ENCODE measurements at regions not wholly inside any gene's neighbourhood (a gene's known extent, or its start where the extent isn't known, plus 50 kb on each side); places are given as distances from the start of the nearest gene placed in this dataset.
A peak's percentile ranks its signal among the peaks of the same experiment; 100 is the strongest.
"Not testable (repeated sequence)": the region's sequence is repeated elsewhere in the genome, so short reads cannot be mapped to it uniquely, and the experiment has no call there.

DNA sequence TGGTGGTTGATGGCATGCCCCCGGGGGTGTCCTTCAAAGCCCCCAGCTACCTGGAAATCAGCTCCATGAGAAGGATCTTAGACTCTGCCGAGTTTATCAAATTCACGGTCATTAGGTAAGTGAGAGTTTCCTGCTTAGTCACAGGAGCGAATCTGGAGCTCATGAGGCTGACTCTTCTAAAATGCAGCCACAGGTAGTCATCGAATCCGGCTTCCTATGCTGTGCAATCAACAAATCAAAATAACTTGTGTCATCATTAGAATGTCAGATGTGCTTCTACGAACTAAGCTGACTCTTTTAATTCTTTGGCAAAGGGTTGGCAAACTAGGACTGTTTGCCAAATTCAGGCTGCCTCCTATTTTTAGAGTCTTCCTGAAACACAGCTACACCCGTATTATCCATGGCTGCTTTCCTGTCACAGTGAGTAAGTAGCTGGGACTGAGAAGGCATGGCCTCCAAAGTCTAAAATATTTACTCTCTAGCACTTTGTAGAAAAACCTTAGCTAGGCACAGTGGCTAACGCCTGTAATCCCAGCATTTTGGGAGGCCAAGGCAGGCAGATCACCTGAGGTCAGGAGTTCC lies 108.0 kb downstream of the NSUN5 start:
- not testable (repeated sequence) for H3K36me3 Mint-ChIP-seq (ENCODE audit: low read depth); H3K9me3 Mint-ChIP-seq; H3K27ac Mint-ChIP-seq; H3K4me1 Mint-ChIP-seq (ENCODE audit: low read depth); DNase-seq; H3K4me3 Mint-ChIP-seq; H3K27me3 Mint-ChIP-seq

DNA sequence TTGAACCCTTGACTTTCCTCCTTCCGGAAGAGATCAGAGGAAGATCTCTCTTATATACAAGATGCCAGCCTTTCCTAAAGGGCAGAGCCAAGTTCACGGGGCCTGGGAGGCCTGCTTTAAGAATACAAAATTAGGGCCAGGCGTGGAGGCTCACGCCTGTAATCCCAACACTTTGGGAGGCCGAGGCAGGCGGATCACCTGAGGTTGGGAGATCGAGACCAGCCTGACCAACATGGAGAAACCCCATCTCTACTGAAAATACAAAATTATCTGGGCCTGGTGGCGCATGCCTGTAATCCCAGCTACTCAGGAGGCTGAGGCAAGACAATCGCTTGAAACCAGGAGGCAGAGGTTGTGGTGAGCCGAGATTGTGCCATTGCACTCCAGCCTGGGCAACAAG lies 108.2 kb upstream of the SPDYE9 start:
- H3K27ac Mint-ChIP-seq, DNase-seq: not testable (repeated sequence)

DNA sequence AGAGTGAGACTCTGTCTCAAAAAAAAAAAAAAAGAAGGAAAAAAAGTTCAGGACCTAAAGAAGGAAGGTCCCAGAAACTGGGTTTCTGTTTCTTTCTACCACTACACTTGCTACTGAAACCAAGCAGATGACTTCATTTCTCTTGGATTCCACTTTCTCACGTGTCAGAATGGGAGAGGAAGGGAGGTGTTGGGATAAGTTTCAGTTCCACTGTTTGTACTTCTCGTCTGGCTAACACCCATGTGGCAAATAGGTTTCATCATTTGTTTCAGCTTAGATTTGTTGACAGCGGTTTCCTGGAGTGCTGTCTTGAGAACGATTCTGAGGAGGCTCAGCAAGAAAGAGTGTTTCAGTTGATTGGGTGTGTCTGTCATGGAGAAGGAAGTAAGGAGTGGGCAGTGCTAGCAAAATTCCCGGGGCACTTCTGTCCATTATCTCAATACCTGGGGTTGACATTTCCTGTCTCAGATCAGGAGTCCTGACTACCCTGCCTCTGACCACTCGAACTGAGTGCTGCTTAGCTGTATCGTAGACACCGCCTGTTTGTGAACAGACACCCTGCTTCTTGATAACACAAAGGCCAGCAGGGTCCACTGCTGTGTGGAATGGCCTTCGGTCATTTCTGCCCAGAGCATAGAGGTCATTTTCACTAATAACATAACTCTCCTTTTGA lies 104.8 kb upstream of the SPDYE9 start:
- not testable (repeated sequence) for DNase-seq; H3K27ac Mint-ChIP-seq; H3K27me3 Mint-ChIP-seq; H3K36me3 Mint-ChIP-seq (ENCODE audit: low read depth); H3K4me1 Mint-ChIP-seq (ENCODE audit: low read depth); H3K9me3 Mint-ChIP-seq; H3K4me3 Mint-ChIP-seq

More for the DNA sequence above, 108.2 kb upstream of the SPDYE9 start:
- not testable (repeated sequence) for H3K9me3 Mint-ChIP-seq; H3K27me3 Mint-ChIP-seq; H3K36me3 Mint-ChIP-seq (ENCODE audit: low read depth); H3K4me3 Mint-ChIP-seq; H3K4me1 Mint-ChIP-seq (ENCODE audit: low read depth)

DNA sequence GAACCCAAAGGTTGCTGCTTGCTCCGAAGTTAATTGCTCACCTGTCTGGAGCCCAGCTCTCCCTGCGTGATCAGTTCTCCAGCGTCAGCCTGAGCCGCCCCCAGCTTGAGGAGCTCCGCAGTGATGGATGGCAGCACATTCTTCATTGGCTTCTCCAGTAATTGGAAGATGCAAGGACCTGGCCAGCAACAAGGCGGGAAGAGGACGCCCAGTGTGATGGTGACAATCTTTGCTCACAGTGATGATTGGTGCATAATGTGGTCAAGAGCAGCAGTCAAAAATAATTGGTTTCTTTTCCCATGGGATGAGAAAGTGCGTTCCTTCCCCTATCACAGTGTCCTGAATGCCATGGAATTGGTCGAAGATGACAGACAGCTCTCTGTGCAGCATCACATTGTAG lies 102.4 kb upstream of the SPDYE9 start:
- H3K4me3 Mint-ChIP-seq; DNase-seq; H3K36me3 Mint-ChIP-seq (ENCODE audit: low read depth); H3K27me3 Mint-ChIP-seq; H3K27ac Mint-ChIP-seq; H3K9me3 Mint-ChIP-seq; H3K4me1 Mint-ChIP-seq (ENCODE audit: low read depth): not testable (repeated sequence)

DNA sequence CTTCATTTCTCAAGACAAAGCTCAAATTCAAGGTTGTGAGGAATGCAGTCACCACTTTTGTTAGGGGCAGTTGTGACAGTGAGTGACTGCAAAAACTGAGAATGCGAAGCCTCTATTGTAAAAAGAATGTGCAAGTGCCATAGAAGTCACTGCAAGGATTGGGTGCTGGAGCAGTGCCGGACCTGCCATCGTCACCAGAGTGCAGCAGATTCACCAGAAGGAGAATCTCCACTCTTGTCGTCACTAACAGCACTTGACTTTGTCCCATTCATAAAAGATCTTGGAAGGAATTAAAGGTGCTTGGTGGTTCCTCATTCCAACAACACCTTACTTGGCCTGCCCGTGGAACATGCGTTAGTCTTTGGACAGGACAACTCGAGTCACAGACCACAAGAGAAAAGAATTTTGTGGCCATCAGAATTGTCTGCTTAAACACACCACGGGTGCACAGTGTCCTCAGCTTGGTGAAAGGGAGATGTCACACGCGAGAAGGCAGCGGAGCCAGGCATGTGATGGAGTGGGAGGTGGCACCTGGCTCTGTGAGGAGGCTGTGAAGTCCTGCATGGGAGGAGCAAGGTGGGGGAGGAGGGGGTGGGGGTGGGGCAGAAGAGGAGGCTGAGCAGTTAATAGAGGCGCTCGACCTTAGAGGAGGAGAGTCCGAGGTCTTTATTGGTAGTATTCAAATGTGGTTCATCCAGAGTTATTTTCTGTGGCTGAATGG lies 100.9 kb upstream of the SPDYE9 start:
- not testable (repeated sequence) for H3K27ac Mint-ChIP-seq; DNase-seq; H3K4me1 Mint-ChIP-seq (ENCODE audit: low read depth); H3K27me3 Mint-ChIP-seq; H3K4me3 Mint-ChIP-seq; H3K9me3 Mint-ChIP-seq; H3K36me3 Mint-ChIP-seq (ENCODE audit: low read depth)

DNA sequence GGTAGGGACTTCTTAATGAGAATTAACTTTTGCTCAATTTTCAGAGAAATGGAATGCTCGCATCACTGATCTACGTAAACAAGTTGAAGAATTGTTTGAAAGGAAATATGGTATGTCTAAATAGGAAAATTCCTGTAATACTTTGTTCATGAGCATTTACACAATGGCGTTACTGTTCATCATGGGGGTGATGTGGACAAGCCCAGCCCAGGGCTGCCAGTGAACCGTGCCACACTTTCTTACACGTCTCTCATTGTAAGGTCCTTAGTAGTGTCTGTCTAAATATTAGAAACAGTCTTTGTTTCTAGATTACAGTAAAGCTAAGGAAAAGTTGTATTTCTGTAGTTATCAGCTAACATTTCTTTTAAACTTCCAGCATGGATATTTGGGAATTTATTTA lies 91.0 kb upstream of the SPDYE9 start:
- not testable (repeated sequence) for DNase-seq; H3K36me3 Mint-ChIP-seq (ENCODE audit: low read depth); H3K27ac Mint-ChIP-seq; H3K27me3 Mint-ChIP-seq; H3K4me3 Mint-ChIP-seq; H3K4me1 Mint-ChIP-seq (ENCODE audit: low read depth); H3K9me3 Mint-ChIP-seq

DNA sequence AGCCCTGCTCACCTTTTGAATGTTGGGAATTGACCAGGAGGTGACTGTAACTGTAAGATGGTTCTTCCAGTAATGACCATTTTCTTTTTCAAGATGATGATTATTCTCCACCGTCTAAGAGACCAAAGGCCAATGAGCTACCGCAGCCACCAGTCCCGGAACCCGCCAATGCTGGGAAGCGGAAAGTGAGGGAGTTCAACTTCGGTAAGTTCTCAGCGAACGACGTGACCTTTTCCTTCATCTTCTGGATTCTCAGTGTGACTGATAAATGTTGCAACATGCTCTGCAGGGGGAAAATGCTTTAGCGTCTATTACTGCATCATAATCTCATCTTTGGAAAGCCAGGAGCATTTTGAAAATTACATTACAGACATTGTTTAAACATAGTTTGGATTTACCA lies 89.5 kb upstream of the SPDYE9 start:
- not testable (repeated sequence) for H3K9me3 Mint-ChIP-seq; H3K36me3 Mint-ChIP-seq (ENCODE audit: low read depth); H3K4me3 Mint-ChIP-seq; DNase-seq; H3K4me1 Mint-ChIP-seq (ENCODE audit: low read depth); H3K27me3 Mint-ChIP-seq; H3K27ac Mint-ChIP-seq

DNA sequence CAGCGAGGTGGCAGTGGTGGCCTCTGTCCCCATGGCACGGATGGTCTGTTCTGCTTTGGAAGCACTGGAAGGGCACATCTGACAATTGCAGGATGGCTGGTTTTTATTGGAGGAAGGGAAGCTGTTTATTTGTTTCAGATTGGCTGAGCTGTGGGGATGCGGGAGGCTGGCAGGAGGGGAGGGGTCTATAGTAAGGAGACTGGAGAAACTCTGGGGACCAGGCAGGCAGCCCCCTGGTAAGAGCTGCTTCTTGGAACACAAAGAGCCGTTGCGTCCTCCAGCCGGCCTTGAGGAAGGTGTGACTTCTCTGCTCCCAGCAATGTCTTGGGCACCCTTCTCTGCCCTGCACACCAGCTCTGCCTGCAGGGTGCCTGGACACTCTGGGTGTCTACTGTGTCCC lies 85.1 kb upstream of the SPDYE9 start:
- H3K27me3 Mint-ChIP-seq; H3K9me3 Mint-ChIP-seq; DNase-seq; H3K4me1 Mint-ChIP-seq (ENCODE audit: low read depth); H3K27ac Mint-ChIP-seq; H3K4me3 Mint-ChIP-seq; H3K36me3 Mint-ChIP-seq (ENCODE audit: low read depth): not testable (repeated sequence)

DNA sequence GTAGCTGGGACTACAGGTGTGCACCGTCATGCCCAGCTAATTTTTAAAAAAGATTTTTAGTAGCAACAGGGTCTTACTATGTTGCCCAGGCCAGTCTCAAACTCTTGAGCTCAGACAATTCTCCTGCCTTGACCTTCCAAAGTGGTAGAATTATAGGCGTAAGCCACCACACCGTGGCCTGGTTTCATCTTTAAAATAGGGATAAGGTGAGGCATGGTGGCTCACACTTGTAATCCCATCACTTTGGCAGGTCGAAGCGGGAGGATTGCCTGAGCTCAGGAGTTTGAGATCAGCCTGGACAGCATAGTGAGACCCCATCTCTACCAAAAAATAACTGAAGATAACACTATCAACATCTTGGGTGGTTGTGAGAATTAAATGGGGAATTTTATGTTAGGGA lies 84.6 kb upstream of the SPDYE9 start:
- H3K27me3 Mint-ChIP-seq; H3K9me3 Mint-ChIP-seq; DNase-seq; H3K36me3 Mint-ChIP-seq (ENCODE audit: low read depth); H3K27ac Mint-ChIP-seq; H3K4me1 Mint-ChIP-seq (ENCODE audit: low read depth); H3K4me3 Mint-ChIP-seq: not testable (repeated sequence)

DNA sequence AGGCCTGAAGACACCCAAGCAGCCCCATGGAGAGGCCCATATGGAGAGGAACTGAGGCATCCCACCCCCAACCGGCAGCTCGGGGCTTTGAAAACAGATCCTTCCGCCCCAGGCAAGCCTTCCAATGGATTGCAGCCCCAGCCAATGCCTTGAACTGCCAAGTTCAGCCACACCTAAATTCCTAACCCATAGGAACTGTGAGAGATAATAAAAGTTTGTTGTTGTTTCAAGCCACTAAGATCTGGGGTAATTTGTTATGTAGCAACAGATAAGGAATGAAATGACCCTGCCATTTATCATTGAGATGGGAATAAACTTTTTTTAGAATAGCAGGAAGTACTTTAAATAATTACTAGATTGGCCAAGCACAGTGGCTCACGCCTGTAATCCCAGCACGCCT lies 80.3 kb upstream of the SPDYE9 start:
- H3K27me3 Mint-ChIP-seq; H3K4me1 Mint-ChIP-seq (ENCODE audit: low read depth); H3K9me3 Mint-ChIP-seq; H3K27ac Mint-ChIP-seq; DNase-seq; H3K4me3 Mint-ChIP-seq; H3K36me3 Mint-ChIP-seq (ENCODE audit: low read depth): not testable (repeated sequence)

DNA sequence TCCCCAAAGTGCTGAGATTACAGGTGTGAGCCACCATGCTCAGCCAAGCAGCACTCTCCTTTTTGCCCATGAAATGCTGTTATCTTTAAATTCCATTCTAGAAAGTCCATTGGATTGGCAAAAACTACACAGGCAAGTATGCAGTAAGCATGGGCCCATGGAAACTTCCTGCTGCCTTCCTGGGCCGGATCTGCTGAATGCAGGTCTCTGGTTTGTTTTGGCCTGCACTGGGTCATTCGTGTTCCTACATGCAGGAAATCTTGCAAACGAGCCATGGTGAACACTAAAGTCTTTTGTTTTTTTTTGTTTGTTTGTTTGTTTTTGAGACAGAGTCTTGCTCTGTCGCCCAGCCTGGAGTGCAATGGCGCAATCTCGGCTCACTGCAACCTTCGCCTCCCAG lies 76.8 kb upstream of the SPDYE9 start:
- H3K36me3 Mint-ChIP-seq (ENCODE audit: low read depth); H3K4me1 Mint-ChIP-seq (ENCODE audit: low read depth); H3K4me3 Mint-ChIP-seq; H3K27me3 Mint-ChIP-seq; H3K27ac Mint-ChIP-seq; H3K9me3 Mint-ChIP-seq; DNase-seq: not testable (repeated sequence)

DNA sequence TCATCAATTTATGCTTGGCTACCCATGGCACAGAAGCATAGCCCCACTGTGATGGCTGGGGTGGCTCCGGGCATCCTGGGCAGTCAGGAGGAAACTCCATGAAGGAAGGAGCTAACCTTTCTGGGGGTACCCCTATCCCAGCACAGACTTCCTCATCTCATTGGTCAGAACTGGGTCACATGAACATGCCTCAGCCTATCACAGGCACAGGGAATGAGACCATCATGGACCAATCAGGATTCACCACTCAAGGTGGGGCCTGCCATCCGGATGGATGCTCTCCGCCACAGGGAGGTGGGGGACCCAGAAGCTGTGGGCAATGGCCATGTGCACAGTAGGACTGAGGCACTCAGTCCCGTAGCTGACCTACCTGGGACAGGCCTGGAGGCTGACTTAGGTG lies 75.9 kb upstream of the SPDYE9 start:
- not testable (repeated sequence) for H3K4me1 Mint-ChIP-seq (ENCODE audit: low read depth); DNase-seq; H3K9me3 Mint-ChIP-seq; H3K27ac Mint-ChIP-seq; H3K27me3 Mint-ChIP-seq; H3K4me3 Mint-ChIP-seq; H3K36me3 Mint-ChIP-seq (ENCODE audit: low read depth)

DNA sequence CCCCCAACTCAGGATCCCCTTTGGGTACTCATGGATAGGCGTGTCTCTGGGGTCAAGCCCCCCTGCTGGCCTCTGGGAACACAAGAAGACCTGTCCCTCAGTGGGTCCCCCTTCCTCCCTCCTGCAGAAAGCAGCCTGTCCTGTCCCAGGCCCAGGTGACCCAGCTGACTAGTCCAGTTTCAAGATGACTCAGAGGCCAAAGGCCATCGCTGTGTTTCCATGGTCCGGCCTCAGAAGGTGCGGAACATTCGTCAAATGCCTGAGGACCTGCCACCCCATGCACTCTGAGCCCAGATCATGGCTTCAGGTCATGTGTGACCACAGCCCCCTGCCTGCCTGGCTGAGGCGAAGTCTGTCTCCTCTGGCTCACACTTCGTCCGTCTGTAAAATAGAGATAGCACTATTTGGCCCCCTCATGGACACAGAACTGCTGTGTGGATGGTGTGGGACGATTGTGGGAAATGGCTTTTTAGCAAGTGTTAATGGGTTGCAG lies 71.4 kb upstream of the SPDYE9 start:
- DNase-seq; H3K27me3 Mint-ChIP-seq; H3K9me3 Mint-ChIP-seq; H3K36me3 Mint-ChIP-seq (ENCODE audit: low read depth); H3K4me3 Mint-ChIP-seq; H3K4me1 Mint-ChIP-seq (ENCODE audit: low read depth); H3K27ac Mint-ChIP-seq: not testable (repeated sequence)

DNA sequence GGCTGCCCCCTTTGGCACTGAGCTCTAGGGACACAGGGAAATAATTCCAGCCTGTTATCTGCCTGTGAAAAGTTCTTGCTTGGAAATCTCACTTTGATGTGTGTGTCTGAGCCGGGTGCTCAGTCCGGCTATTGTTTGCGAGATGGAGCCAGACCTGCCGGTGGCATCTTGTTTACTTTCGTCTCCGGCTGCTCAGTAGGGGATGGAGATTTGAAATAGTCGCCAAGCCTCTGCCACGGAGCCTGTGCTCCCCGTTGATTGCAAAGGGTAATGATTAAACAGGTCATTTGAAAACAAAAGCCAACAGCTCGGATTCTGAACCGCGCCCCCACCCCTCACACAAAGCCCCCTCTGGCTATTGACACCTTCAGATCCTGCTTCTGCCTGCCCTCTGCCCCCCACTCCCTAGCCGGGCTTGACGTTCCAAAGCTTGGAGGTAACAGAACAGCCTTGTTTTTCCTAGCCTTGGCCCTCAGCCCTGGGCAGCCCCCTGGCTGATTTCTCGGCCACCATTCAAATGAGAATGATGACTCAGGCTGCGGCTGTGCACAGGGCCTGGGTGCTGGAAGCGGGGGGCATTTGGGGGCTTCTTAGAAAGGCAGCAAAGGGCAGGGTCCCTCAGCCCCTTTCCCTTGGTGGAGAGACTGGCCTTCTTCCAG lies 70.8 kb upstream of the SPDYE9 start:
- H3K36me3 Mint-ChIP-seq (ENCODE audit: low read depth); H3K4me1 Mint-ChIP-seq (ENCODE audit: low read depth); H3K4me3 Mint-ChIP-seq; DNase-seq; H3K9me3 Mint-ChIP-seq; H3K27ac Mint-ChIP-seq; H3K27me3 Mint-ChIP-seq: not testable (repeated sequence)

DNA sequence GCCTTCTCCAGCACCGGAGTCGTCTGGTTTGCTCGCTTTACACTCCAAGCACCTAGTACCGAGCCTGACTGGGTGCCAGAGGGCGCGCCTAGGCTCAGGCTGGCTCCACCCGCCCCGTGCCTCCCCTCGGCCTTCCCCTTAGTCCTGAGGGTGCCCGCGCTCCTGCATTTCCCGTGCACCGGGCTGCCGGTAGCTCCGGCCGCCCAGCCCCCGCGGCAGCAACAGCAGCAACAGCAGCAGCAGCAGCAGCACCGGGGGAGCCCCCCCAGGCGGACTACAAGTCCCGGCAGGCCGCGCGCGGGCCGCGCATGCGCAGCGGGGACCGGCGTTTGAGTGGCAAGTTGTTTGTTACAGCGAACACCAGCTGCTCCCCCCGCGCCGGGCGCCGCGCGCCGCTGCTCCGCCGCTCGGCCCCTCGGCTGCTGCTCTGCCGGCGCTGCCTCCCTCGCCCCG lies 68.8 kb upstream of the SPDYE9 start:
- H3K36me3 Mint-ChIP-seq (ENCODE audit: low read depth), result not testable (repeated sequence)

More for the DNA sequence above, 68.8 kb upstream of the SPDYE9 start:
- H3K4me3 Mint-ChIP-seq, result peak overlapping the region; percentile 64
- H3K27me3 Mint-ChIP-seq; H3K9me3 Mint-ChIP-seq; H3K4me1 Mint-ChIP-seq (ENCODE audit: low read depth); H3K27ac Mint-ChIP-seq: not testable (repeated sequence)
- peak; percentile 83 for DNase-seq
